IPS DF 6.9 (cell line): ENCODE measurements at regions not wholly inside any gene's neighbourhood (a gene's known extent, or its start where the extent isn't known, plus 50 kb on each side); places are given as distances from the start of the nearest gene placed in this dataset.
"Not testable (repeated sequence)": the region's sequence is repeated elsewhere in the genome, so short reads cannot be mapped to it uniquely, and the experiment has no call there.

ENCODE experiments used
- DNase-seq: peaks from one replicate; pipeline ENCODE4 v3.0.0-alpha.2; 2013; ENCODE audit warnings: low read depth, low spot score
- H3K27ac ChIP-seq: one replicate; pipeline ENCODE4 v1.5.1; 2013; ENCODE audit warnings: low read length, control low read depth
- H3K27me3 ChIP-seq: 2 replicates; pipeline ENCODE4 v1.6.1; 2013; ENCODE audit warnings: mild to moderate bottlenecking, low read length; ENCODE audit not compliant: control insufficient read depth, insufficient read depth
- H3K36me3 ChIP-seq: 2 replicates; pipeline ENCODE4 v1.6.1; 2013; ENCODE audit warnings: low read length; ENCODE audit not compliant: control insufficient read depth, insufficient read depth
- H3K4me1 ChIP-seq: 2 replicates; pipeline ENCODE4 v1.6.1; 2013; ENCODE audit warnings: low read length; ENCODE audit not compliant: control insufficient read depth, insufficient read depth
- H3K4me3 ChIP-seq: 2 replicates; pipeline ENCODE4 v1.5.1; 2013; ENCODE audit warnings: mild to moderate bottlenecking, low read length
- H3K9me3 ChIP-seq: 2 replicates; pipeline ENCODE4 v1.6.1; 2013; ENCODE audit warnings: low read length, inconsistent platforms; ENCODE audit not compliant: control insufficient read depth, insufficient read depth
- WGBS: extraction: QIAGEN DNeasy Blood & Tissue Kit; methylation state at CpG from one replicate; pipeline ENCODE4 v1.1.7; 2013; ENCODE audit warnings: mixed read lengths, missing lambda C conversion rate; ENCODE audit not compliant: insufficient read length, insufficient coverage; 5-methylcytosine and 5-hydroxymethylcytosine counted together

- H3K27ac ChIP-seq, DNase-seq, H3K27me3 ChIP-seq, H3K36me3 ChIP-seq, H3K4me3 ChIP-seq, H3K4me1 ChIP-seq, H3K9me3 ChIP-seq: not testable (repeated sequence)
- WGBS, result no CpG with 5 or more reads among the region's 4 CpGs
Observed at GRCh38 chr17:13855730-13856129, 213.6 kb upstream of the COX10 start.

GRCh38 chr17:13862346-13862745 lies 207.0 kb upstream of the COX10 start:
- no peaks in the 10 kb centered on the region for H3K36me3 ChIP-seq
- no CpG with 5 or more reads among the region's 3 CpGs for WGBS
- no peak overlapping the region for H3K4me3 ChIP-seq
- no peaks in the 10 kb centered on the region for H3K27me3 ChIP-seq
- no peak overlapping the region for H3K27ac ChIP-seq
- H3K4me1 ChIP-seq, result no peaks in the 10 kb centered on the region
- DNase-seq, result no peak
- H3K9me3 ChIP-seq, result no peaks in the 10 kb centered on the region

- no peak for DNase-seq
- no peak overlapping the region for H3K4me3 ChIP-seq
- no peaks in the 10 kb centered on the region for H3K9me3 ChIP-seq
- H3K27ac ChIP-seq, result no peak overlapping the region
- H3K4me1 ChIP-seq, result no peaks in the 10 kb centered on the region
- H3K36me3 ChIP-seq, result no peaks in the 10 kb centered on the region
- H3K27me3 ChIP-seq, result no peaks in the 10 kb centered on the region
- no CpG with 5 or more reads among the region's 3 CpGs for WGBS
Observed at GRCh38 chr17:13863436-13863835, 205.9 kb upstream of the COX10 start.

GRCh38 chr17:13864521-13864920 lies 204.8 kb upstream of the COX10 start:
- H3K4me1 ChIP-seq, result no peaks in the 10 kb centered on the region
- no peak overlapping the region for H3K4me3 ChIP-seq
- H3K9me3 ChIP-seq, result no peaks in the 10 kb centered on the region
- WGBS, result no CpG with 5 or more reads among the region's 3 CpGs
- no peaks in the 10 kb centered on the region for H3K36me3 ChIP-seq
- H3K27ac ChIP-seq, result no peak overlapping the region
- no peak for DNase-seq
- H3K27me3 ChIP-seq, result no peaks in the 10 kb centered on the region

DNA sequence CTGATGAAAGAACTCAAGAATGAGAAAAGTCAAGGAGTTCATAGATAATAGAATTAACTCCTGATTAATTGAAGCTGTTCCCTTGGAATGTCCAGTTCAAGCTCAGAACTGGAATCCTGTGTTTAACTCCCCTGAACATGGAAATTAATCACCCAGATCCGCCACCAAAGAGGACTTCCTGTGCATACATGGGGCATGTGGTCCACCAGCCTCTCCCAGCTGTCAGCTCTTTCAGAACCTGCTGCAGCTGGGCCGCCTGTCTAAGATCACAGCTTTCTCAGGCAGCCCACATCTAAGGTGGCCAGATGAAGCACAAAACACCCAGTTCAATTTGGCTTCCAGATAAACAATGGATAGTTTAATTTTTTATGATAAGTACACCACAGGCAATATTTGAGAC lies 203.7 kb upstream of the COX10 start:
- no peak overlapping the region for H3K27ac ChIP-seq
- no peaks in the 10 kb centered on the region for H3K36me3 ChIP-seq
- no peak for DNase-seq
- H3K4me3 ChIP-seq, result no peak overlapping the region
- no peaks in the 10 kb centered on the region for H3K27me3 ChIP-seq
- H3K4me1 ChIP-seq, result no peaks in the 10 kb centered on the region
- no peaks in the 10 kb centered on the region for H3K9me3 ChIP-seq
- no CpG with 5 or more reads among the region's 2 CpGs for WGBS

GRCh38 chr17:13869331-13869940 lies 199.9 kb upstream of the COX10 start:
- DNase-seq, result no peak
- Histone ChIP-seq H3K9me3 (no peaks in the 10 kb centered on the region), H3K27ac (no peak overlapping the region), H3K27me3 (no peaks in the 10 kb centered on the region), H3K4me1 (no peaks in the 10 kb centered on the region), H3K36me3 (no peaks in the 10 kb centered on the region), H3K4me3 (no peak overlapping the region)
- WGBS, result no CpG with 5 or more reads among the region's 9 CpGs

DNA sequence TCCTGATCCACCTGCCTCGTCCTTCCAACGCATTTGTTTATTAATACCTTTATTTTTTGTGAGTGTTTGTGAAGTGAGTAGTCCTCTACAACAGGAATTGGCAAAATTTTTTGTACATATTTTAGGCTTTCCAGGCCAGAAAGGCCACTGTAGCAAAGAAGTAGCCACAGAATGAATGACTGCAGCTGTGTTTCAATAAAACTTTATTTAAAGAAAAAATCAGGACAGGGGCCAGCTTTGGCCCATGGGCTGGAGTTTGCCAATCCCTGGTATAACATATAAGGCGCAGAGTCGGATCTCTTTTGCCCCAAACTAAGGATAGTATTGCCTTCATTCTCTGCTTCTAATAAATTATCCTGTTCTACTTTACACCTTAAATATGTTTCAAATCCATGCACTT lies 198.0 kb upstream of the COX10 start:
- H3K27ac ChIP-seq, result no peak overlapping the region
- no peak for DNase-seq
- no peaks in the 10 kb centered on the region for H3K27me3 ChIP-seq
- no peaks in the 10 kb centered on the region for H3K9me3 ChIP-seq
- H3K4me3 ChIP-seq, result no peak overlapping the region
- no peaks in the 10 kb centered on the region for H3K4me1 ChIP-seq
- no peaks in the 10 kb centered on the region for H3K36me3 ChIP-seq
- WGBS, result no CpG with 5 or more reads among the region's 4 CpGs

DNA sequence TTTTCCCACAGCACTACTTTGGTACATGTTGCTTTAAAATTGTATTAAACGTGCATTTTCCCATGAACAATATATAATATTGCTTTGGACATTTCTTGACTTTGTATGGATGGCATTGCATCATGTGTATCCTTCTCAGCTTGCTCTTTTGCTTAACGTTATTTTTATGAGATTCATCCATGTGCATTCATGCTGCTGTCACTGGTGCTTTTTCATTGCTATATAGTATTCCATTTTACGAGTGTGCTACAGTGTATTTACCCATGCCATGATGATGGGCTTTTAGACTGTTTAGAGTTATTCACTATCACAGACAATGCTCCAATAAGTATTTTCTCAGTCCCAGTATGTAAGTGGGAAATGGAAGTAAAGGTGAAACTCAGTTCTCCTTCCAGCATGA lies 195.2 kb upstream of the COX10 start:
- no peak for DNase-seq
- no peaks in the 10 kb centered on the region for H3K36me3 ChIP-seq
- no peaks in the 10 kb centered on the region for H3K4me1 ChIP-seq
- H3K4me3 ChIP-seq, result no peak overlapping the region
- WGBS, result no CpG with 5 or more reads among the region's 3 CpGs
- no peaks in the 10 kb centered on the region for H3K27me3 ChIP-seq
- no peaks in the 10 kb centered on the region for H3K9me3 ChIP-seq
- no peak overlapping the region for H3K27ac ChIP-seq

DNA sequence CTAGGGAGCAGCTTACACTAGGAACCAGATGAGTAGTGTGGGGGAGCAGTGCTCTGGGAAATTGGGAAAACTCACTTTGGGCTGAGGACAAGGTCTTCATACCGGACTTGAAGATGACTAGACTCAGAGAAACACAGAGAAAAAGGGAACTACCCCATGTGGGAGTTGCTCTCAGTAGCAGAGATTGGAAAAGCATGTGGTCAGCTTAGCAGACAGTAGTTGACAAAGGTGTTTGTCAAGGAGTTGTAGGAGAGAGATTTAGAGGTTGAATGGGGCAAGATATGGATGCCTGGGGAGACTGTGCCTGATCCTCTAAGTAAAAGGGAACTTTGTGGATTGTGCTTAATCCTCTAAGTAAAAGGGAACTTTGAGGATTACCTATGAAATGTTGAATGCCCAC lies 194.5 kb upstream of the COX10 start:
- WGBS, result no CpG with 5 or more reads among the region's 1 CpG
- Histone ChIP-seq H3K27ac (no peak overlapping the region), H3K4me1 (no peaks in the 10 kb centered on the region), H3K36me3 (no peaks in the 10 kb centered on the region), H3K27me3 (no peaks in the 10 kb centered on the region), H3K4me3 (no peak overlapping the region), H3K9me3 (no peaks in the 10 kb centered on the region)
- DNase-seq, result no peak

DNA sequence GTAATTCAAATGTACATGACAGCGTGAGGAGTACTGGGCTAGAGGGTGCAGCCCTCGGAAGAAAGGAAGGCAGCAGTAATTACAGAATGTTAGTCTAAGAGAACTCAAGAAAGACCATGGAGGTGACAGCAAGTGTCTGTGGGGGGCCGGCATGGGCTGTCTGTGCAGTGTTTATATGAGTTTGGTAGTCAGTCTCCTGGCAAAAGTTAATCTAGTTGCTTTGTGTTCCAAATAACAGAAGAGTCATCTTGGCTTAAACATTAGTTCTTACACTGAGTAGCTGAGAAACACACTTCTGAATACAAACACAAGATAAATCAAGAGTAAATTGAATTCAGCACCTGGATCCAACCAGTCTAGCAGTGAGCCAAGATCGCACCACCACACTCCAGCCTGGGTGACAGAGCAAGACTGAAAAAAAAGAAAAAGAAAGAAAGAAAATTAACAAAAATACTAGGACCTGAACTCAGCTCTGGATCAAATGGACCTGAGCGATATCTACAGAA lies 189.3 kb upstream of the COX10 start:
- Histone ChIP-seq H3K36me3 (no peaks in the 10 kb centered on the region), H3K27ac (no peak overlapping the region), H3K4me1 (no peaks in the 10 kb centered on the region), H3K27me3 (no peaks in the 10 kb centered on the region), H3K9me3 (no peaks in the 10 kb centered on the region), H3K4me3 (no peak overlapping the region)
- no CpG with 5 or more reads among the region's 5 CpGs for WGBS
- DNase-seq, result no peak

DNA sequence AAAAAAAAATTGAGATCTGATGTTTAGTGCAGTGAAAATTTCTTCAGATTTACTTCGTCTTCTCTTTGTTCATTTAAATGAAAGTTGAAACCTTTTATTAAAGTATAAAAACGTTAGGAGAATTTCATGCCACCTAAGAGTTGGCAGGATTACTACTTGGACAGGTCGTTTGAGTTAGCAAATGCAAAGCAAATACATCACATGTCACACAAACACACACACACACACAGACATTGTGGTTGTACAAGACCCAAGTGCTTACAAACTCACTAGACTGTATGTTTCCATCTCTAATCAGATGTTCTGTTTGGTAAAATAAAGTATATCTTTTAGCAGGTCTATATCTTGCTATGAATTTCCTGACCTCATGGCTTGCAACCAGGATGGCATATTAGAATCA lies 185.6 kb upstream of the COX10 start:
- no peak overlapping the region for H3K27ac ChIP-seq
- no peaks in the 10 kb centered on the region for H3K9me3 ChIP-seq
- H3K36me3 ChIP-seq, result no peaks in the 10 kb centered on the region
- H3K4me1 ChIP-seq, result no peaks in the 10 kb centered on the region
- no peaks in the 10 kb centered on the region for H3K27me3 ChIP-seq
- DNase-seq, result no peak
- no CpG with 5 or more reads among the region's 3 CpGs for WGBS
- H3K4me3 ChIP-seq, result no peak overlapping the region
